HG03175 (cell line): ENCODE measurements at regions not wholly inside any gene's neighbourhood (a gene's known extent, or its start where the extent isn't known, plus 50 kb on each side); places are given as distances from the start of the nearest gene placed in this dataset.

Experiments used
- ATAC-seq: cut with Tn5 transposase; IDR thresholded peaks from one replicate; pipeline ENCODE4 v1.9.1; 2021; ENCODE audit warnings: mild to moderate bottlenecking, moderate library complexity; ENCODE audit not compliant: unreplicated experiment

- ATAC-seq: no peak
Observed at GRCh38 chr5:58040044-58040443, 419.8 kb downstream of the PLK2 start.

- no peak for ATAC-seq
Observed at GRCh38 chr5:58037899-58038298, 422.0 kb downstream of the PLK2 start.

GRCh38 chr5:58025809-58026208, 434.1 kb downstream of the PLK2 start:
- ATAC-seq: no peak

GRCh38 chr5:58024151-58024550, 435.7 kb downstream of the PLK2 start:
- ATAC-seq: no peak

GRCh38 chr5:58022055-58022454, 437.8 kb downstream of the PLK2 start:
- ATAC-seq: no peak

GRCh38 chr5:58021466-58021865, 438.4 kb downstream of the PLK2 start:
- no peak for ATAC-seq

GRCh38 chr5:58019614-58020013, 440.3 kb downstream of the PLK2 start:
- ATAC-seq: no peak

GRCh38 chr5:58018016-58018415, 441.9 kb downstream of the PLK2 start:
- no peak for ATAC-seq

GRCh38 chr5:58016877-58017276, 443.0 kb downstream of the PLK2 start:
- no peak for ATAC-seq

GRCh38 chr5:58016358-58016757, 443.5 kb downstream of the PLK2 start:
- no peak for ATAC-seq

GRCh38 chr5:58015175-58015574, 444.7 kb downstream of the PLK2 start:
- no peak for ATAC-seq

GRCh38 chr5:58013542-58014258, 446.2 kb downstream of the PLK2 start:
- ATAC-seq: no peak

GRCh38 chr5:58012801-58013315, 447.0 kb downstream of the PLK2 start:
- ATAC-seq: no peak

- no peak for ATAC-seq
Observed at GRCh38 chr5:58012102-58012501, 447.8 kb downstream of the PLK2 start.

- no peak for ATAC-seq
Observed at GRCh38 chr5:58011301-58011700, 448.6 kb downstream of the PLK2 start.

- ATAC-seq: no peak
Observed at GRCh38 chr5:58009754-58010153, 450.1 kb downstream of the PLK2 start.

GRCh38 chr5:58002323-58002722, 457.6 kb downstream of the PLK2 start:
- ATAC-seq: no peak

- no peak for ATAC-seq
Observed at GRCh38 chr5:57993866-57994265, 466.0 kb downstream of the PLK2 start.

GRCh38 chr5:57989378-57989777, 470.5 kb downstream of the PLK2 start:
- no peak for ATAC-seq

GRCh38 chr5:57988813-57989212, 471.1 kb downstream of the PLK2 start:
- no peak for ATAC-seq

- ATAC-seq: no peak
Observed at GRCh38 chr5:57987552-57987951, 472.3 kb downstream of the PLK2 start.

GRCh38 chr5:57986761-57987341, 473.0 kb downstream of the PLK2 start:
- no peak for ATAC-seq

- ATAC-seq: no peak
Observed at GRCh38 chr5:57983426-57983825, 476.5 kb downstream of the PLK2 start.
